ENCODE measurements at regions not wholly inside any gene's neighbourhood (a gene's known extent, or its start where the extent isn't known, plus 50 kb on each side); places are given as distances from the start of the nearest gene placed in this dataset.

- H3K4me3 ChIP-seq (ENCODE audit: low read depth, low read length), result no peak overlapping the region
- no peak for TF ChIP-seq CTCF (conservative IDR thresholded peaks at IDR 0.05; ENCODE audit: low read depth, low read length)
- peak; percentile 94 for DNase-seq (ENCODE audit: low read depth)
Measured at GRCh38 chr2:234422273-234422732, 74.6 kb downstream of the ARL4C start.

GRCh38 chr2:234420408-234420807, 76.5 kb downstream of the ARL4C start:
- H3K4me3 ChIP-seq (ENCODE audit: low read depth, low read length), result no peak overlapping the region
- TF ChIP-seq CTCF (conservative IDR thresholded peaks at IDR 0.05; ENCODE audit: low read depth, low read length), result peak; percentile 16
- DNase-seq (ENCODE audit: low read depth), result no peak

GRCh38 chr2:234419726-234420125, 77.2 kb downstream of the ARL4C start:
- no peak overlapping the region for H3K4me3 ChIP-seq (ENCODE audit: low read depth, low read length)
- no peak for TF ChIP-seq CTCF (conservative IDR thresholded peaks at IDR 0.05; ENCODE audit: low read depth, low read length)
- DNase-seq (ENCODE audit: low read depth), result no peak

- no peak for TF ChIP-seq CTCF (conservative IDR thresholded peaks at IDR 0.05; ENCODE audit: low read depth, low read length)
- DNase-seq (ENCODE audit: low read depth), result no peak
- no peak overlapping the region for H3K4me3 ChIP-seq (ENCODE audit: low read depth, low read length)
Measured at GRCh38 chr2:234415706-234416105, 81.2 kb downstream of the ARL4C start.

GRCh38 chr2:234414596-234414995, 82.3 kb downstream of the ARL4C start:
- no peak for DNase-seq (ENCODE audit: low read depth)
- TF ChIP-seq CTCF (conservative IDR thresholded peaks at IDR 0.05; ENCODE audit: low read depth, low read length), result no peak
- H3K4me3 ChIP-seq (ENCODE audit: low read depth, low read length), result no peak overlapping the region

- DNase-seq (ENCODE audit: low read depth), result no peak
- H3K4me3 ChIP-seq (ENCODE audit: low read depth, low read length), result no peak overlapping the region
- TF ChIP-seq CTCF (conservative IDR thresholded peaks at IDR 0.05; ENCODE audit: low read depth, low read length), result no peak
Measured at GRCh38 chr2:234412726-234413125, 84.2 kb downstream of the ARL4C start.

- H3K4me3 ChIP-seq (ENCODE audit: low read depth, low read length), result no peak overlapping the region
- TF ChIP-seq CTCF (conservative IDR thresholded peaks at IDR 0.05; ENCODE audit: low read depth, low read length), result no peak
- DNase-seq (ENCODE audit: low read depth), result no peak
Measured at GRCh38 chr2:234411793-234412192, 85.1 kb downstream of the ARL4C start.
